NCI-H2196 (cell line): ENCODE measurements at regions not wholly inside any gene's neighbourhood (a gene's known extent, or its start where the extent isn't known, plus 50 kb on each side); places are given as distances from the start of the nearest gene placed in this dataset.
"Not testable (repeated sequence)": the region's sequence is repeated elsewhere in the genome, so short reads cannot be mapped to it uniquely, and the experiment has no call there.

ENCODE experiments used
- DNase-seq: peaks from one replicate; lab custom pipeline; 2025; ENCODE audit not compliant: unreplicated experiment; lab: John Stamatoyannopoulos, UW

- no peak for DNase-seq
Measured at GRCh38 chr7:10537764-10538163, 435.9 kb upstream of the PHF14 start.

DNA sequence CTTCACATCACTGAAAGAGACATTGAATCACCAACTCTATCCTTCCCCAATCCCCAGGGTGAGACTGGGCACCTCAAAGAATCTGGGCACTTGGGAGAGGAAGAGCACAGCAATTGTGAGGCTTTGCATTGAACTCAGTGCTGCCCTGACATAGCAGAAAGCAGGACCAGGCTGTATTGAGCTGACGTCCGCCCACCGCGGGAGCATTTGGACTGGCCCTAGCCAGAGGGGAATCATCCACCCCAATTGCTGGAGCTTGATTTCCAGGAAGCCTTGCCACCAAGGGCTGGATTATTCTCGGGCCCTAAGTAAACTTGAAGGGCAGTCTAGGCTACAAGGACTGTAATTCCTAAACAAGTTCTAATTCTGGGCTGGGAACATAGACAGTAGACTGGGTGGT is 416.3 kb upstream of the PHF14 start:
- DNase-seq: no peak

DNA sequence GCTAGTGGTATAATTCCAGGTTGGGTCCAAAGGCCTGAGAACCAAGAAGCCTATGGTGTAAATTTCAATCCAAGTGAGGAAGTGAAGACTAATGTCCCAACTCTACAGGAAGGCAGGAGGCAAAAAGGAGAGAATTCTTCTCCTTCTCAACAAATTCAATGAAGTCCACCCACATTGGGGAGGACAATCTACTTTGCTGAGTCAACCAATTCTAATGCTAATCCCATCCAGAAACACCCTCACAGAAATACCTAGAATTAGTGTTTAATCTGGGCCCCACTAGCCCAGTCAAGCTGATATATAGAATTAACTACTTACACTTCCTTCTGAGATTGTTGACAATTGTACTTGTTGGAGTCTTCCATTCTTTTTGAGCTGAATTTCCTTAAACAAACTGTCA is 413.2 kb upstream of the PHF14 start:
- DNase-seq: no peak

GRCh38 chr7:10568891-10569290 is 404.8 kb upstream of the PHF14 start:
- DNase-seq: no peak

DNA sequence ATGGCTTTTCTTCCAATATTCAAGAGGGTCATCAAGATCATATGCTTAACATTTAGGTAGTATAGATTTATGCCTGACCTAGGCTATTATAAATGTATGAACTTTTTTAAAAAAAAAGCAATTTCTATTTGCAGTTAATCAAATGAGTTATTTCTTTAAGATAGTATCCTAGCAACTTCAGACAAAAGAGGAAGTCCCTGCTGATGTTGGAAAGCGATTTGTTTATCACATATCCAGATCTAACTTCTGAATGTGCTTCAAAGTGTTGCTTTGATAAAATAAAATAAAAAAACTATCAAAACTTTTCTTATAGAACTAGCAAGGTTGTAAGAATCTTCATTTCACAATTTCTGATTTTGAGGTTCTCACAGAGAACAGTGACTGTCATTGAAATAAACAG is 401.9 kb upstream of the PHF14 start:
- DNase-seq: no peak

DNA sequence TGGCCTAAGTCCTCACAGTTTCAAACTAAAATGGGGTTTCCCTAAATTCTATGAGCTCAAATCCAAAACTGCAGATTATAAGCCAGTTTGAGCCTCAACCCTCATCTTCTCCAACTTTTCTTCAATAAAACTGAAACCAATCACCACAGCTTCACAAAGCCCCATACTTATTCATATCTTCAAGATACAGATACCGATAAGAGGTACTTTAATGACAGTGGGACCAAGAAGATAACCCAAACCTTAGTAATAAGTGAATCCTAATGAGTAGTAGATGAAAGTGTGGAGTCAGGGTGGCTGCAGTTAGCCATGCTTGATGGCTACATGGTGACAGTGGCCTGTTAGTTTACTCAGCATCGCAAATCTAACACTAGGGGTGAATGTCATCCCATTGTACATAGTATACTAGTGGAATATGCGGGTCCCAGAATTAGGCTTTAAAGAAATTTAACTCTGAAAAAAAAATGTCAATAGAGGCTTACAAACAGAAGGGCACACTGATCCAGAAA is 395.8 kb upstream of the PHF14 start:
- no peak for DNase-seq

DNA sequence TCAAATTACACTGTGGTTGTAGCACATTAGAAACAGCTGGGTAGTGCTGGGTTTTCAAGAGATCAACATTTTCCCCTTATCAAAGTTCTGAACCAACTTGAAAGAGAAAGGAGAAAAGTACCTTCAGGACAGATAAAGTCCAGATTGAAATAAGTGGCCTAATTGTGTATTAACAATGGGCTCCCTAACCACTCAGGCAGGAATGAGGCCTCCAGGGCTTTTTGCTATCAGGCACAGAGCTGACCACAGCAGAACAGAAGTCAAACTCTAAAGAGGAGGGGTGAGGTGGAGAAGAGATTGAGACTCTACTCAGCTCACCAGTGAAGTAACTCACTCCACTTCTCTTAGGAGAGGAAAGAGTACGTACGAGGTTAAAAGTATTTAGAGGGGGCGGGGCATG is 394.1 kb upstream of the PHF14 start:
- no peak for DNase-seq

- DNase-seq: no peak
Measured at GRCh38 chr7:10584886-10585285, 388.8 kb upstream of the PHF14 start.

DNA sequence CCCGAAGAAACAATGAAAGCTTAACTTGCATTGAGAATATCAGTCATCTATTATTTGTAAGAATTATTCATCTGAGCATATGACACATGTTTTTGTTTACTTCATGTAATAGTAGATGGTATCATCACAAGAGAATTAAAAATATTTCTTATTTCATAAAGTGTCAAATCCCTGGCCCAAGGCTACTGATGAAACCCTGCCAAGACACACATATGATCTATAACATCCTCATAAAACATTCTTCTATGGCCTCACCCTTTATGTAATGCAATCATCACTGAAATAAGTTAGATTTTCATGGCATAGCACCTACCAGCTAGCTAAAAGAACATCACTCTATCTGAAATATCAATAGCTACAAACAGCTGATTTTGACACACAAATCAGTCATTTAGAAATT is 385.6 kb upstream of the PHF14 start:
- DNase-seq: no peak

GRCh38 chr7:10592604-10593003 is 381.1 kb upstream of the PHF14 start:
- DNase-seq: no peak

DNA sequence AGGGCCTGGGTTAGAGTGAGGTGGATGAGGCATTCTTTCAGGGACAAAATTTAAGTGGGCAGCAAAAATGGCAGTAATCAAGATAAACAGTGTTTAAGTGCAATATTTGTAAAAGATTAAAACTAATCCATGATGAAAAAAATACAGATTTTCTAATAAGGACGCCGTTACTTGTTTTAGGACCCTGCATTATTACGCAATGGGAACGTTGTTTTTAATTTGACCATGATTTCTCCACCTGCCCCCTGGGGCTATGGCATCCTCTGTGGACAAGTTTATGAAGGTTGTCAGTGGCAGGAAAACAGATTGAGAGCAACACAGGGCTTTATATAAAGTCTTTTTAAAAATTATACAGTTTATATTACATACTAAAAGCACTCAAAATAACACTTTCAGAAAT is 380.6 kb upstream of the PHF14 start:
- no peak for DNase-seq

- DNase-seq: no peak
Measured at GRCh38 chr7:10596827-10597226, 376.8 kb upstream of the PHF14 start.

DNA sequence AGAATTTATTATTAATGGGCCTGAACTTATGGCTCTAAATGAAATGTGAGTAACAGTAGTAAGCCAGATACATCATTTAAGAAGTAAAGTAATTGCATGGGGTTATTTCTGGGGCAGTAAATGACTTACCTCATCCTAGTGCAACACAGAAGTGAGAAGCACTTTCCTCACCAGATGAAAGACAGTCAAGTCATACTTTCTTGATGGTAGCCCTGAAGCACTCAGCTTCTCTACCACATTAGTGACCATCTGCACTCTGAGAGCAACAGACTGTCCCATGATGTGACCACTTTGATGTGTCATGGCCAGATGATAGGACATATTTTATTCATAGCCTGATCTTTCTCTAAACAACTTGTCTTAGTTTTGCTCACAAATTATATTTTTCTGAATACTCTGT is 369.5 kb upstream of the PHF14 start:
- no peak for DNase-seq

DNA sequence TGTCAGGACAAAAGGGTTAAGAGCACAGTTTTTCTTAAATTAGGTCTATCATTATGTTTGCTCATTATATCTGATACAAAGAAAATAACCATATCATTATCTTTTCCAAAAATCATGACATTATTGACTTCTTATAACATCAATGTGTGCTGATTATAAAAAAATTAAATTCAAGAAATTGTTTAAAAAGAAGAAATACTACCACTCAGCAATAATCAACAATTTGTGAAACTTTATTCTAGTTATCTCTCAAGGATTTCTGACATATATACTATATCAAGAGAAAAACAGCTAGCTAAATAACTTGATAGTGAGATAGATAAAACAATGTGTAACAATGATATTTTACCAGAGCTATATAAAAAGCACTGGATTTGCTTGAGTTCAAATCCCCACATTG is 360.7 kb upstream of the PHF14 start:
- DNase-seq: no peak

GRCh38 chr7:10618953-10619352 is 354.7 kb upstream of the PHF14 start:
- no peak for DNase-seq

GRCh38 chr7:10632712-10633111 is 341.0 kb upstream of the PHF14 start:
- no peak for DNase-seq

DNA sequence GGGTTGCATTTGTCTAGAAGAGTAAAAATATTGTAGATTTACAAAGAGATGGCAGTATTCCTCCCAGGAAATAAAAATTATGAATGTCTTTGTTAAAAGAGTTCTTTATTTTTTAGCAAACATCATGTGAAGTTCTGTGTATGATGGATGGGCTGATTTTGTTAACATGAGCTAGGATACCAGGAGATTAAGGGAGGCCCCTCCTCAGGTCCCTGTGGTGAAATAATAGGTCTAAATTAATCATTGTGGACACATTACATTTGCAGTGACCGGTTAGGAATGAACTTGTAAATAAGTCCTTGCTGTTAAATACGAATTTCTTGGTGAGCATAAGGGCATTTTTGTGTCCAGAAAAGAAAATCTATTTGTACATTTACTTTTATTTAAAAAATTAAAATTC is 339.4 kb upstream of the PHF14 start:
- DNase-seq: no peak

DNA sequence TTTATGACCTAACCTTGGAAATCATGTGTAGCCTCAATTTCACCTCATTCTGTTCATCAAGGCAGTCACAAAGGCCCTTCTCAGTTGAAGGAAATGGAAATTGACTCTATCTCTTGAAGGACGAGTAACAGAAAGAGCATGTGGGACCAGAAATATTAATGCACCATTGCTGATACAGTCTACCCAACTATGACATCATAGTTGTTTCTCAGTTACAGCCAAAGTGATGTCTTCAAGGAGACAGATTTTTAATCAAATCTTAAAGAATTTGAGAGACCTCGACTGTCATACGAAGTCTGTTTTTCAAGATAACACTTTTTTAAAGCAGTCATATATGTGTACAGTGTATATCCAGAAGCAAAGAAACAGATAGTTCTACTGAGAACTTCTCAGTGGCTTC is 335.7 kb upstream of the PHF14 start:
- no peak for DNase-seq

GRCh38 chr7:10643545-10643944 is 330.1 kb upstream of the PHF14 start:
- no peak for DNase-seq

DNA sequence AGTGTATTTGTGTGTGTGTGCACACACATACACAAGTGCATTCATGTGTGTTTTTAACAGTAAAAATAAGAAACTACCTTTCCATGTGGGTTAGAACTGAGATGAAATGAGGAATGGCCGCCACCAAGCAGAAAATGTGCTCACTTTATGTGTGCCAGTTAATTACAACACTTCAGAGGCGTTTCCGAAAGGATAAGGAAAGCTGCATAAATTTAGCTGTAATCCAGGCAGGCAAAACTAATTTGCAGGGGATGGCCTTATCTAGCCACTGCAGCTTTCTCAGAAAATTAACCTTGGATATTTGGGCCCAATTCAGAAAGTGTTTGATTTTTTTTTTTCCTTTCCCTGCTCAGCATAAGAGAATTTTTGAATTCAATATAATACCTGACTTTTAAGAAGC is 328.8 kb upstream of the PHF14 start:
- DNase-seq: no peak

DNA sequence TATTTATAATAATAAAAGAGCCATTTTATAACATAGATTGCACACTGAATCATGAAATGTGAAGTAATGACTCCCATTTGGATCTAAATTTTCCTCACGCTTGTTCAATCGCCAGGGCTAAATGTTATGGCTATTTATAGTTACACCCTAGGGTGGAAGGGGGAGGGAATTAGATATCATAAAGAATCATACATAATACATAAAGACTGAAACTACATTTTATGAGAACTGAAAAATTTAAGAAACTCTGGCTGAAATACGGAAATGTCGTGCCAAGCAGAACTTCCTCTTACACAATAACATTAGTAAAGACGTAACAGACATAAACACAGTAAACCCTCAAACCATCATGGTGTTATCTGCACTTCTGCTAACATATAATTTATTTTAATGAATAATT is 327.5 kb upstream of the PHF14 start:
- no peak for DNase-seq

GRCh38 chr7:10648289-10648688 is 325.4 kb upstream of the PHF14 start:
- no peak for DNase-seq

GRCh38 chr7:10649120-10649519 is 324.6 kb upstream of the PHF14 start:
- not testable (repeated sequence) for DNase-seq

DNA sequence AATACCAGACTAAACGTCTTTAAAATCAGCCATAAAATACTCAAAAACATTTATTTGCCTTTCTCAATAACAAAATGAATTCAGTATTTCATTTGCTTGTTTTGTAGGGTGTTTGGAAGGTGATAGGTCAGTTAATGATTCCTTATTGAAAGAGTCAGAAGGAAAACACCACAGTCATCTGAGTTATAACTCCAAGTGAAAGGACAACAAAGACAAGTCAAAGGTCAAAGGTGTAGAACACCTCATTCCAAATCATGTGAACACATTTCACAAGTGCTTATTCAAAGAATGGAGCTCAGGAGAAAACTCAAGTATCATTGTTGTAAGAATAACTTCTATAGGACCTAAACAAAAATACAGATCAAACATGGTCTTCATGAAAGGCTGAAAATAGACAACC is 318.6 kb upstream of the PHF14 start:
- DNase-seq: no peak
